22Rv1 (cell line): ENCODE measurements at regions not wholly inside any gene's neighbourhood (a gene's known extent, or its start where the extent isn't known, plus 50 kb on each side); places are given as distances from the start of the nearest gene placed in this dataset.

Source experiments
- H3K27ac ChIP-seq: fragments of 450-650 bp; 2 replicates; pipeline ENCODE4 v1.5.1; 2017
- CTCF ChIP-seq: fragments of 450-650 bp; IDR thresholded peaks from 2 replicates; pipeline ENCODE4 v1.5.1; 2017; ENCODE audit warnings: mild to moderate bottlenecking
- ZFX ChIP-seq: fragments of 450-650 bp; IDR thresholded peaks from 2 replicates; pipeline ENCODE4 v1.6.1; 2017; ENCODE audit warnings: antibody characterized with exemption, borderline replicate concordance

DNA sequence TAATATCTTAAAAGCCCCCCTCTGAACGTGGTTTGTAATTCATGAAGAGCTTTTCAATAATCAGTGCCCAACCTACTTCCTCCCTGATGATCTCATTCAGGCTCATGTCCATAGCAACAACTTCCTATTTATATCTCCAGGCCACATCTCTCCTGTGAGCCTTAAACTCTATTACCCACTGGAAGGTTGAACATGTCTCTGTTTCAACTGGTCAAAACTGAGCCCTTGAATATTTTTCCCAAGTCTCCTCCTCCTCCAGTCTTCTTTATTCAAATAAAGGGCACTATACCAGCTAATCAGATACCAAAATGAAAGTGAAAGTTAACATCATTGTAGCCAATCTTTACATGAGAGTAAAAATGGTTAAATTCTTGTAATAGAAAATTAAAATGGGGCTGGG lies 63.7 kb upstream of the ITGA4 start:
- H3K27ac ChIP-seq: no peak overlapping the region
- no peak for TF ChIP-seq CTCF
- no peak for TF ChIP-seq ZFX

- TF ChIP-seq CTCF (no peak), ZFX (no peak)
- H3K27ac ChIP-seq: no peak overlapping the region
Observed at GRCh38 chr2:181394741-181395437, 62.3 kb upstream of the ITGA4 start.

- H3K27ac ChIP-seq: no peak overlapping the region
- TF ChIP-seq ZFX: no peak
- no peak for TF ChIP-seq CTCF
Observed at GRCh38 chr2:181395851-181396250, 61.3 kb upstream of the ITGA4 start.

GRCh38 chr2:181396256-181397123 lies 60.7 kb upstream of the ITGA4 start:
- no peak overlapping the region for H3K27ac ChIP-seq
- TF ChIP-seq CTCF (no peak), ZFX (no peak)

- H3K27ac ChIP-seq: no peak overlapping the region
- no peak for TF ChIP-seq ZFX
- no peak for TF ChIP-seq CTCF
Observed at GRCh38 chr2:181397331-181397730, 59.9 kb upstream of the ITGA4 start.

- no peak for TF ChIP-seq ZFX
- no peak for TF ChIP-seq CTCF
- H3K27ac ChIP-seq: no peak overlapping the region
Observed at GRCh38 chr2:181398000-181398399, 59.2 kb upstream of the ITGA4 start.

- no peak overlapping the region for H3K27ac ChIP-seq
- TF ChIP-seq ZFX: no peak
- no peak for TF ChIP-seq CTCF
Observed at GRCh38 chr2:181399027-181399426, 58.2 kb upstream of the ITGA4 start.
